ENCODE measurements at regions not wholly inside any gene's neighbourhood (a gene's known extent, or its start where the extent isn't known, plus 50 kb on each side); places are given as distances from the start of the nearest gene placed in this dataset.

DNA sequence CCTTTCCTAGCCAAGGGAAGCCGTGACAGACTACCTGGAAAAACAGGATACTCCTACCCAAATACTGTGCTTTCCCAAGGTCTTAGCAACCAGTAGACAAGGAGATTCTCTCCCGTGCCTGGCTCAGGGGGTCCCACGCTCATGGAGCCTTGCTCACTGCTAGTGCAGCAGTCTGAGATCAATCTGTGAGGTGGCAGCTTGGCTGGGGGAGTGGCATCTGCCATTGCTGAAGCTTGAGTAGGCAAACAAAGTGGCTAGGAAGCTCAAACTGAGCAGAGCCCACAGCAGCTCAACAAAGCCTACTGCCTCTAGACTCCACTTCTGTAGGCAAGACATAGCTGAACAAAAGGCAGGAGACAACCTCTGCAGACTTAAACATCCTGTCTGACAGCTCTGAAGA, 177.1 kb downstream of the PARM1 start:
- TF ChIP-seq, protein P1, sequence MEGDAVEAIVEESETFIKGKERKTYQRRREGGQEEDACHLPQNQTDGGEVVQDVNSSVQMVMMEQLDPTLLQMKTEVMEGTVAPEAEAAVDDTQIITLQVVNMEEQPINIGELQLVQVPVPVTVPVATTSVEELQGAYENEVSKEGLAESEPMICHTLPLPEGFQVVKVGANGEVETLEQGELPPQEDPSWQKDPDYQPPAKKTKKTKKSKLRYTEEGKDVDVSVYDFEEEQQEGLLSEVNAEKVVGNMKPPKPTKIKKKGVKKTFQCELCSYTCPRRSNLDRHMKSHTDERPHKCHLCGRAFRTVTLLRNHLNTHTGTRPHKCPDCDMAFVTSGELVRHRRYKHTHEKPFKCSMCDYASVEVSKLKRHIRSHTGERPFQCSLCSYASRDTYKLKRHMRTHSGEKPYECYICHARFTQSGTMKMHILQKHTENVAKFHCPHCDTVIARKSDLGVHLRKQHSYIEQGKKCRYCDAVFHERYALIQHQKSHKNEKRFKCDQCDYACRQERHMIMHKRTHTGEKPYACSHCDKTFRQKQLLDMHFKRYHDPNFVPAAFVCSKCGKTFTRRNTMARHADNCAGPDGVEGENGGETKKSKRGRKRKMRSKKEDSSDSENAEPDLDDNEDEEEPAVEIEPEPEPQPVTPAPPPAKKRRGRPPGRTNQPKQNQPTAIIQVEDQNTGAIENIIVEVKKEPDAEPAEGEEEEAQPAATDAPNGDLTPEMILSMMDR (IDR thresholded peaks at IDR 0.05) = no peak
- TF ChIP-seq POLR2A (IDR thresholded peaks at IDR 0.05) = no peak

Data from esophagus squamous epithelium (tissue), 4 donors.